ENCODE measurements at regions not wholly inside any gene's neighbourhood (a gene's known extent, or its start where the extent isn't known, plus 50 kb on each side); places are given as distances from the start of the nearest gene placed in this dataset.

GRCh38 chr2:160918906-160919503 is 241.2 kb upstream of the TANK start:
- H3K9me3 ChIP-seq (ENCODE audit: control insufficient read depth in 1 of 2, insufficient read depth in 1 of 2, low read length in 2 of 2), result no peaks in the 10 kb centered on the region
- no peaks in the 10 kb centered on the region for H3K9me3 Mint-ChIP-seq
- no peaks in the 10 kb centered on the region for H3K36me3 Mint-ChIP-seq (ENCODE audit: low read depth)
- H3K4me1 ChIP-seq (ENCODE audit: insufficient read depth, low read length), result no peaks in the 10 kb centered on the region
- H3K27ac ChIP-seq (ENCODE audit: low read depth in 1 of 2, low read length in 2 of 2), result no peak overlapping the region
- no peaks in the 10 kb centered on the region for H3K4me1 Mint-ChIP-seq (ENCODE audit: low read depth)
- no peaks in the 10 kb centered on the region for H3K27me3 ChIP-seq (ENCODE audit: control insufficient read depth in 1 of 2, insufficient read depth in 2 of 2, low read length in 2 of 2)
- ChIA-PET CTCF (no interaction called here), POLR2A (no interaction called here)
- H3K4me3 Mint-ChIP-seq, result no peak overlapping the region
- no peak overlapping the region for H3K27ac Mint-ChIP-seq
- ATAC-seq (ENCODE audit: poor library complexity), result no peak
- TF ChIP-seq, protein P1, sequence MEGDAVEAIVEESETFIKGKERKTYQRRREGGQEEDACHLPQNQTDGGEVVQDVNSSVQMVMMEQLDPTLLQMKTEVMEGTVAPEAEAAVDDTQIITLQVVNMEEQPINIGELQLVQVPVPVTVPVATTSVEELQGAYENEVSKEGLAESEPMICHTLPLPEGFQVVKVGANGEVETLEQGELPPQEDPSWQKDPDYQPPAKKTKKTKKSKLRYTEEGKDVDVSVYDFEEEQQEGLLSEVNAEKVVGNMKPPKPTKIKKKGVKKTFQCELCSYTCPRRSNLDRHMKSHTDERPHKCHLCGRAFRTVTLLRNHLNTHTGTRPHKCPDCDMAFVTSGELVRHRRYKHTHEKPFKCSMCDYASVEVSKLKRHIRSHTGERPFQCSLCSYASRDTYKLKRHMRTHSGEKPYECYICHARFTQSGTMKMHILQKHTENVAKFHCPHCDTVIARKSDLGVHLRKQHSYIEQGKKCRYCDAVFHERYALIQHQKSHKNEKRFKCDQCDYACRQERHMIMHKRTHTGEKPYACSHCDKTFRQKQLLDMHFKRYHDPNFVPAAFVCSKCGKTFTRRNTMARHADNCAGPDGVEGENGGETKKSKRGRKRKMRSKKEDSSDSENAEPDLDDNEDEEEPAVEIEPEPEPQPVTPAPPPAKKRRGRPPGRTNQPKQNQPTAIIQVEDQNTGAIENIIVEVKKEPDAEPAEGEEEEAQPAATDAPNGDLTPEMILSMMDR (IDR thresholded peaks at IDR 0.05), result peak; percentile 37
- intact Hi-C loops (cut with DNase I, micrococcal nuclease), result loop anchor here in 1 of 2 experiments (2.0 to 10.0 kb wide), 3 partner anchors 564 to 667 kb away; no protein-coding TSS in a partner anchor
- peak in 13 of 14 experiments; percentile 1 to 60 (median 21) for DNase-seq
- no peaks in the 10 kb centered on the region for H3K27me3 Mint-ChIP-seq
- no peaks in the 10 kb centered on the region for H3K36me3 ChIP-seq (ENCODE audit: insufficient read depth, low read length)
- no peak overlapping the region for H3K4me3 ChIP-seq (ENCODE audit: low read length)

- no peaks in the 10 kb centered on the region for H3K36me3 Mint-ChIP-seq (ENCODE audit: low read depth)
- H3K9me3 Mint-ChIP-seq, result no peaks in the 10 kb centered on the region
- H3K27me3 Mint-ChIP-seq, result no peaks in the 10 kb centered on the region
- no peaks in the 10 kb centered on the region for H3K4me1 ChIP-seq (ENCODE audit: insufficient read depth, low read length)
- H3K27ac Mint-ChIP-seq, result no peak overlapping the region
- DNase-seq, result no peak
- TF ChIP-seq, protein P1 (IDR thresholded peaks at IDR 0.05), result no peak
- no peaks in the 10 kb centered on the region for H3K4me1 Mint-ChIP-seq (ENCODE audit: low read depth)
- ATAC-seq (ENCODE audit: poor library complexity), result no peak
- no peaks in the 10 kb centered on the region for H3K9me3 ChIP-seq (ENCODE audit: control insufficient read depth in 1 of 2, insufficient read depth in 1 of 2, low read length in 2 of 2)
- H3K4me3 Mint-ChIP-seq, result no peak overlapping the region
- no peak overlapping the region for H3K4me3 ChIP-seq (ENCODE audit: low read length)
- intact Hi-C loops (cut with DNase I, micrococcal nuclease), result no loop called here
- H3K27ac ChIP-seq (ENCODE audit: low read depth in 1 of 2, low read length in 2 of 2), result no peak overlapping the region
- CTCF ChIA-PET, result no interaction called here
- POLR2A ChIA-PET, result no interaction called here
- no peaks in the 10 kb centered on the region for H3K27me3 ChIP-seq (ENCODE audit: control insufficient read depth in 1 of 2, insufficient read depth in 2 of 2, low read length in 2 of 2)
- no peaks in the 10 kb centered on the region for H3K36me3 ChIP-seq (ENCODE audit: insufficient read depth, low read length)
These were observed 240.2 kb upstream of the TANK start for GRCh38 chr2:160920061-160920460.

DNA sequence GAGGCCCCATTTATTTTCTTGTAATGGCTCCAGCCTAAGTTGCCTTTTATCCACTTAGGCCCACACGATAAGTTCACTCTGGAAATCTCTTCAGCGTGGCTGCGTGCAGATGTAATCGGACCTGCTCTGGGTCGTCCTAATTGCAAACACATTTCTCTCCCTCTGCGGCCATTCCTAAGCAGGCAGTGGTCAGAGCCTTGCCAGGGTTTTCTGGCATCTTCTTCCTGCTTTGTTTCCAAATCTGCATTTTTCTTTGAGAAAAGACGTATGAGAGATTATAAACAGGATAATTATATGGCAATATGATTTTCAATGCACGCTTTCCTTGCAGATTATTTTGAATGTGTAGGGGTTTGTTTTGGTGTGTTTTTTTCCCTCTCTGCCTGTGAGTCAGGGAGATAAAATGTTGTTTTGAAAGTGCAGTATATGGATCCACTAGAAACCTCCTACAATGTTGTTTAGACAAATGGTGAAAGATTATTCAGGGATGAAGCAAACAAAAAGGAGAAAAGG is 239.4 kb upstream of the TANK start:
- Mint-ChIP-seq H3K27ac (no peak overlapping the region), H3K4me3 (no peak overlapping the region), H3K36me3 (ENCODE audit: low read depth) (no peaks in the 10 kb centered on the region), H3K4me1 (ENCODE audit: low read depth) (no peaks in the 10 kb centered on the region), H3K27me3 (no peaks in the 10 kb centered on the region), H3K9me3 (no peaks in the 10 kb centered on the region)
- no peaks in the 10 kb centered on the region for H3K9me3 ChIP-seq (ENCODE audit: control insufficient read depth in 1 of 2, insufficient read depth in 1 of 2, low read length in 2 of 2)
- H3K27ac ChIP-seq (ENCODE audit: low read depth in 1 of 2, low read length in 2 of 2), result no peak overlapping the region
- no peaks in the 10 kb centered on the region for H3K36me3 ChIP-seq (ENCODE audit: insufficient read depth, low read length)
- H3K27me3 ChIP-seq (ENCODE audit: control insufficient read depth in 1 of 2, insufficient read depth in 2 of 2, low read length in 2 of 2), result no peaks in the 10 kb centered on the region
- TF ChIP-seq, protein P1 (IDR thresholded peaks at IDR 0.05), result no peak
- H3K4me1 ChIP-seq (ENCODE audit: insufficient read depth, low read length), result no peaks in the 10 kb centered on the region
- H3K4me3 ChIP-seq (ENCODE audit: low read length), result no peak overlapping the region
- ChIA-PET POLR2A (interaction anchor here (1.0 kb wide), 1 partner anchor 9 kb away, joined by 4 read pairs; no protein-coding TSS in a partner anchor), CTCF (interaction anchor here (1.0 kb wide), 1 partner anchor 16 kb away, joined by 3 read pairs; no protein-coding TSS in a partner anchor)
- ATAC-seq (ENCODE audit: poor library complexity), result no peak
- DNase-seq, result no peak
- intact Hi-C loops (cut with DNase I, micrococcal nuclease), result no loop called here
